ENCODE measurements at regions not wholly inside any gene's neighbourhood (a gene's known extent, or its start where the extent isn't known, plus 50 kb on each side); places are given as distances from the start of the nearest gene placed in this dataset.
"Not testable (repeated sequence)": the region's sequence is repeated elsewhere in the genome, so short reads cannot be mapped to it uniquely, and the experiment has no call there.

- TF ChIP-seq SUZ12 (IDR thresholded peaks at IDR 0.05; ENCODE audit: extremely low read depth, insufficient read depth, insufficient read length); ZNF274 (IDR thresholded peaks at IDR 0.05; ENCODE audit: low read depth, low read length); YY1 (IDR thresholded peaks at IDR 0.05; ENCODE audit: insufficient read depth, insufficient read length): not testable (repeated sequence)
Observed at GRCh38 chr14:46100901-46101300, 550.7 kb downstream of the RPL10L start.
